GM18519 (cell line): ENCODE measurements at regions not wholly inside any gene's neighbourhood (a gene's known extent, or its start where the extent isn't known, plus 50 kb on each side); places are given as distances from the start of the nearest gene placed in this dataset.

Source experiments
- ATAC-seq: cut with Tn5 transposase; IDR thresholded peaks from one replicate; pipeline ENCODE4 v1.9.1; 2021; ENCODE audit warnings: mild to moderate bottlenecking, moderate library complexity; ENCODE audit not compliant: unreplicated experiment, low FRiP score

DNA sequence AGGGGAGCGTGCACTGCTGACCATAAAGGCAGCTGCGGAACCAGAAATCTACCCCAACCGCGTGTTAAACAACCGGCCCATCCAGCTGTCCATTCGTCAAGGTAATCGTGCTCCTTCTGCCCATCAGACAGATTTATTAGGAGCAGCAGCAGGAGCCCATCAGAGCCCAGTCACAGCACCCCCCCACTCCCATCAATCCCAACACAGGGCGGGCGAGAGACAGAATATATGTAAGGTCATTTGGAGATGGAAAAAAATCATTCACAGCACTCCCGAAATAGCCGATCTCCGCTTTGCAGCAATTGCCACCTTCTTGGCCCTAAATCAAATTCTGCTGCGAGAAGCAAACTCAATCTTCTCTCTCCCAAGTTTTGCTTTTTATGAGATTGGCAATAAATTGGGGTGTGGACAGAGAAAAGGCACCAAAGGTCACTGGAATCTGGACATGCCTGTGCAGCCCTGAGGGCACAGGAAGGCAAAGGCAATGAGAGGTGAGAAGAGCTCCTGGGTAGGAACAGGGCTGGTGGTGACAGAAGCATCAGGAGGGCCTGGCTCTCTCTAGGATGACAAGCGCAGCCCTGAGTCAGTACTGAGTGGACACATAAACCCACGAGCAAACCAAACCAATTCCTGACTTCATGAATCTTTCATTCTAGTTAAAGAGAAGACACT is 145.0 kb upstream of the ZMIZ1 start:
- ATAC-seq: no peak

DNA sequence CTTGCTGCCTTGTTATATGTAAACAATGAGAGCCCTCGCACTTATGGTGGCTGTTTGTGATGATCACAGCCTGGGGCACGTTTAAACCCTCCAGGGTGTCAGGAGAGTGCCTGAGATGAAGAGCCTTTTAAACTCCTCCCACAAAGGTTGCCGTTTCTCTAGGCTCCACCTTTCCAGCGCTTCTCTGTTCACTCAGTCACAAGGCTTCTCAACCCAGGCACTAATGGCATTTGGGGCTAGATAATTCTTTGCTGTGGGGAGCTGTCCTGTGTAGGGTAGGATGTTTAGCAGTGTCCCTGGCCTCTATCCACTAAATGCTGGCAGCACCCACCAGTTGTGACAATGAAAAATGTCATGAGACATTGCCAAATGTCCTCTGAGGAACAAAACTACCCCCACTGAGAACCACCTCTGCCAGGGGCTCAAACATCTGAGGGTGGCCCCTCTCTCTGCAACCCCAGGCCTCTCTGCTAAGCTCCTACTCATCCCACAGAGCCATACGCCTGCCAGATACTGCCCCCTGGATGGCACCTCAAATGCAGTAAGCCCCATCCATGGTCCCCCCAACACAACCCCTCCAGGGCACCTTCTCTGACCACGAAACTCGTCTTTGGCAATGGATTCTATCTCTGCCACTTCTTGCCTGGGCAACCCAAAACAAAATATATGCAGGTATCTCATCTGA is 144.3 kb upstream of the ZMIZ1 start:
- no peak for ATAC-seq

DNA sequence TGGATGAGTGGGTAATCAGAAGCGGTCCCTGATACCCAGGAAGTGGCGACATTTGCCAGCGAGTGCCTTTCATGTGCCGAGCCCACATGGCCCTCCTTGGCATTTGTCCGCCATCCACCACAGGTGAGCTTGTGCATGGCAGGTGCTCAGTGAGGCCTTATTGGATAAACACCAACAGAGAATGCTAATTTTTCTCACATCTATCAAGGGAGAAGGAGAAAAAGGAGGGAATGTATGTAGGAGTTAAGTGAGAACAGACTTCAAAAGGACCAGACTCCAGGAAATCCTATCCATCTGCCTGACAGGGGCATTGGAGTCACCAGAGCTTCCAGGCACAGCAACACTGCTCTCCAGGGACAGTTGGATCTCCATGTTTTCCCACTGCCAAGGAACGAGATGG is 143.5 kb upstream of the ZMIZ1 start:
- ATAC-seq: no peak

- ATAC-seq: no peak
Measured at GRCh38 chr10:78925800-78926319, 142.9 kb upstream of the ZMIZ1 start.

DNA sequence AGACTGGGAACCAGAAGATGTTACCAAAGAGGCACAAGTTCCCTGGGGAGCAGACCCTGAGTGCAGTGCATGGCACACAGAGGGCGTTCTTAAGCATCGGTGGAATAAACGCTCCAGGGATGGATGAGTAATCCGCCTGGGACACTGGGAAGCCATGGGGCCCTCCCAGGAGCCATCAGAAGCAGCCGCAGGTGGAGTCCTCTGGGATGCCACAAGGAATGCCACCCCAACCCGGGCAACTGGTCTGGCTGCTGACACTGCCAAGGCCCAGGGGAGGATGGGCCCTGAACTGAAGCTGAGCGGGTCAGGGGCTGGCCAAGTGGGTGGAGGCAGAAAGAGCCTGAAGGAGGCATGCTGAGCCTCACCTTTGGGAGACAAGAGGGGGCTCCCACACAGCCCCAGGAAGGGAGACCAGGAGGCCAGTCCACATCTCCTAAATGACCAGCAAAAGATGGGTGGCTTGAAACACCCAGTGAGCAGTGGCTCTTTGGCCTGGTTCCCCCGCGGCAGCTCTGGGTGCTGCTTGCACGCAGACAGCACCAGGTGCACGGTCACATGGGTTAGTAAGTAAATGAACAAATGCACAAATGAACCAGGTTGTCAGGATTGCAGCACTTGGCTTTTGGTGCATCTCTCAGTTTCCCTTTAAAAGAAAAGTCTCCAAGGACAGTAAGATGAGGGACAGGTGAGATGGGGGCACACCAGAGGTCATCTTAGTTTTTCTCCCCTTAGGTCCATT is 141.3 kb upstream of the ZMIZ1 start:
- ATAC-seq: no peak

- no peak for ATAC-seq
Measured at GRCh38 chr10:78928330-78928729, 140.4 kb upstream of the ZMIZ1 start.

GRCh38 chr10:78929541-78929940 is 139.2 kb upstream of the ZMIZ1 start:
- ATAC-seq: no peak

DNA sequence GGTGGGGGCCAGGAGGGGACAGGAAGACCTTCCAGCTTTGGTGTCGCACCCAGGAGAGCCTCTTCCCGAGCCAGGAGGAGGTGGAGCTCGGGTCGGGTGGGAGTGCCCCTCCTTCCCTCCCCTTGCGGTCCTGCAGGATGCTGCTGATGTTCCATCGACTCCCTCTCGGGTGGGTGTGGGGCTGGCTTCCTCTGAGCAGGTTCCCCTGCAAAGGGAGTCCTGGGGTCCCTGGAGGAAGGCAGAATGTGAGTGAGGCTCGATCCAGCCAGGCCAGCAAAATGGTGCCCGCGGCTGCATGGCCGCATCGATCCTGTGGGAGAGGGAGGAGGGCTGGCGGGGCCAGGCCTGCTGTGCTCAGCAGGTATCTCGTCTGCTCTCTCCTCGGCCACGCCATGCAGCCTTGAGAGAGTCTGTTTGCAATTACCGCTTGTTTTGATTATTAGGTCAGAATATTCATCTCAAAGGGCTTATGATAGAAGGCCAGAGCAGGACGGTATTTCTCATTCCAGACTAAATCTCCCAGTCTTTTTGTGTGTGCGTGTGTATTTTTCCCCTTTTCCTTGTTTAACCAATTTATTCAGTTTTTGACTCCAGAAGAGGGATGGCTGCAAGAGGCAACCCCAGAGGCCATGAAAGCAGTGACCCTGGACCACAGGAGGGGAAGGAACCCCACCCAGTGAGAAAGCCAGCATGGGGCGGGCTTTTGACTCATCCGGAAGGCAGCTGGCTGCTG is 137.3 kb upstream of the ZMIZ1 start:
- no peak for ATAC-seq

DNA sequence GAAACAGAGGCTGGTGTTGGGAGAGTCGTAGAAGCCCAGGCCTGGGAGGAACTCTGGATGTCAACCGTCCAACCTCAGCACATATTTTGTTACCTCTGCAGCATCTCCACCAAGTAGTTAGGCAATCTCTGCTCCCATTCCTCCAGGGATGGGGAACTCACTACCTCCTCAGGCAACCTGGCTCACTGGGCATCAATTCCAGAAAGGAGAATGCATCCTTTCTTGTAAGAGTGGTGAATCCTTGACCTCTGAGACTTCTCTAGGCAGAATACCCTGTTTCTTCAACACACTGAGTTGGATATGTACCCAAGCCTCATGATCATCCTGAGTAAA is 136.7 kb upstream of the ZMIZ1 start:
- ATAC-seq: no peak

DNA sequence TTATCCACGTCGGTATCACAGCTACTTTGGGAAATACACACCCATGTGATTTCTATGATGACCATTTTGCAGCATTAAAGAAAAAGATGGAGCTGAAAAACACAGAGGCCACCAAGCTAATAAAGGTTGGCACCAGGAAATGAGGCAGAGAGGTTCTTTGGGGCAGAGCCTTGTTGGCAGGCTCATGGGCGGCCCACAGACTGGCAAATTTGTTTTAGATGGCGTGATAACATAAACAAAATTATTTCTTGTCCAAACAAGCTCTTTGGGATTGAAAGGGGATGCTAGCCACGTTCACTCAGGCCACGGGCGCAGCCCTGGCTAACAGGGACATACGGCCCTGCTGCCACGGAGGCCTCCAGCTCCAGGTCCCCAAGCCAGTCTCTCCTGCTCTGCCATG is 135.9 kb upstream of the ZMIZ1 start:
- ATAC-seq: no peak

- ATAC-seq: no peak
Measured at GRCh38 chr10:78933828-78934531, 134.8 kb upstream of the ZMIZ1 start.

DNA sequence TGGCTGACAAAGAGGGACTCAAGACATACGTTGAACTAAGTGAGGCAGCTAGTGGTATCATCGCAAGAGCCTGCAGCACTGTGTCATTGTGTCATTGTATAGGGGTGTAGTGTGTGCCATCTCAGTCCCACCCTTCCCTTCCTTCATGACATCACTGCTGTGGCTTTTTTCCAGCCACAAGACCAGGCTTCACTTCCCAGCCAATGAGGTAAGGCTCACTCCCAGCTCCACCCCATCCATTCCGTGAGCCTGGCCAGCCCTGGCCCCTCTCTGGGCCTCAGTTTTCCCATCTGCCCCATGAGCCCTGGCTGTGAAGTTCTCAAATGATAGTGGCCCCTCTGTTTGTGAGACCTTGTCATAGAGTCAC is 134.3 kb upstream of the ZMIZ1 start:
- ATAC-seq: no peak

GRCh38 chr10:78934994-78935602 is 133.7 kb upstream of the ZMIZ1 start:
- no peak for ATAC-seq

DNA sequence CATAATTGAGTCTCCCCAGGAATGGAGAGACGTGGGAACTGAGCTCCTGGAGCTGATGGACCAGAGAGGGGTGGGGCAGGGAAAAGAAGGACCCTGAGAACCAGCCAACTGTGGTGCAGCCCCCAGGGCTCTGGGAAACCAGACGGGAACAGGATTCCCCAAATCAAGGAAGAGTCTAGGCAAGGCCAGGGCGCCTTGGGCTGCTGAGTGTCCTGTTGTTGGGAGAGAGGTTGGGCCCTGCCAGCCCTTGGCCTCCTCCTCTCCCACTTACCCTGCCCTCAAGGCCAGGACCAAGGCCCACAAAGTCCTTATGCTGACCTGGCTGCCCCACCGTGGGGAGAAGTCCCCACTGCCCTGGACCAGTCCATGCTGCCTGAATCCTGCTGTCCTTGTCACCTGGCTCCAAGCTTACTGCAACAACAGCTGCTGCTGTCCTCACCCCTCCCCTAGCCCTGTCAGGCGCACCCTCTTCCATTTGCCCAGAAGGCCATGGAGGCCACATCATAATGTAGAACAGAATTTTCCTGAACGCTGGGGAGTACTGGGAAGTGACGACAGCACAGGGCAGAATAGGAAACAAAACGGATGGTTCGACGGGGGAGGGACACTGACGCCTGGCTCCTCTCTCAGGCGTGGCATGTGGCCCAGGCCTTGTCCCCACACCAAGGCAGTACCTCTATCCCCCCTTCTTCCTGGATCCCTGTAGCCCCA is 132.9 kb upstream of the ZMIZ1 start:
- no peak for ATAC-seq

- no peak for ATAC-seq
Measured at GRCh38 chr10:78936412-78937342, 132.1 kb upstream of the ZMIZ1 start.

DNA sequence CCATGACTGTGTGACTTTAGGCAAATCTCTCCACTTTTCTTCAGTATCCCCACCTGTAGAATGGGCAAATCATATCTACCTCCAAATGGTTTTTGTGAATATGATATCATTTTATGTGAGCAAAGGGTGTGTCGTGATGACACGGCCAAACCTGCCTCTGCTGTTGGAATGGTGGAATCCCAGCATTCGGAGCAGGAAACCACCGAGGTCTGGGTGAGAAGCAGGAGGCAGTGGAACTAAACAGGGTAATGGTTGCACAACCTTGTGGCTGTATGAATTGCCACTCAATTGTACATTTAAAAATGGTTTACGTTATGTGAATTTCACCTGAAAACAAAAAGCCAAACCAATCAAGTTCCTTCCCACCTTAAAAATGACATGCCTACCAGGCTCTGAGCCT is 131.4 kb upstream of the ZMIZ1 start:
- no peak for ATAC-seq

DNA sequence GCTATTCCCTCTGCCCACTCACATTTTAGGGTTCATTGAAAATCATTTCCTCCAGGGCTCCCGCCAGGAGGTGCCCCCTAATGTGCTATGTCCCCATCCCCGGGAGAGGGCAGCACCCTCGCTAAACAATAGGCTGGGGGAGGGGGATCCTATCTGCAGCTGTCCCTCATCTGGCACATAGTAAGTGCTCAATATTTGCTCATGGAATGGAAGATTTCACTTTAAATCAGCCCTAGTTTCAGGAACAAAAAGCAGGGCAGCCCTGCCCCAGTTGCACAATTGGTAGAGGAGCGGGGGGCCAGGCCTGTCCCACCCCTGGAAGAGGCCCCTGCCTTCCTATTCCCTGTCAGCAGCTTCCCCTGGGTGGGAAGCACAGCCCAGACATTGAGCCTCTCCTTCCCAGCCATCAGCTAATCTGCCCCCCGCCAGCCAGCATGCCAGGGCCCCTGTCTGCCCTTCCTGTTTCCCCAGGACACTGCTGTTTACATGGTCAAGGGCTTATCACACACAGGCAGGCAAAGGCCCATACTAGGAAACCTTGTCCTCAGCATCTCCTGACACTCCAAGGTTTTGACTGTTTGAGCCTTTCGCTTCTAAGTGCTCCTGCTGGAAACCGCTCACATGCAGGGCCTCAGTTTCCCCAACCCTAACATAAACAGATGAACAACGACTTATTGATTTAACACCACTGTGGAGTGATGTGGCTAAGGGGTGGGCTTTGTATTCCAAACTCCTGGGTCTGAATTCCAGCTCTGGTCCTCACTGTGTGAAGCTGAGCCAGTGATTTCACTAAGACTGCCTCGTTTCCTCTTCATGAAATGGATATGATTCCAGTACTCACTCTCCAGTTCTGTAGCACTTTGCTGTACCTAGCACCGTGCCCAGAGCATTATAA is 130.7 kb upstream of the ZMIZ1 start:
- no peak for ATAC-seq
